Retinal pigment epithelial cell (primary cell): ENCODE measurements at regions not wholly inside any gene's neighbourhood (a gene's known extent, or its start where the extent isn't known, plus 50 kb on each side); places are given as distances from the start of the nearest gene placed in this dataset.

Source experiments
- DNase-seq: peaks from one replicate; pipeline ENCODE4 v3.0.0-alpha.2; 2010; ENCODE audit warnings: low read depth
- H3K4me3 ChIP-seq: 2 replicates; pipeline ENCODE4 v1.5.1; 2011; ENCODE audit warnings: mild to moderate bottlenecking, low read length, control low read depth, moderate library complexity
- TF ChIP-seq, protein P1 (sequence below): conservative IDR thresholded peaks from 2 replicates; pipeline ENCODE4 v1.5.1; 2011; ENCODE audit warnings: low read depth, low read length, control low read depth, inconsistent platforms

DNA sequence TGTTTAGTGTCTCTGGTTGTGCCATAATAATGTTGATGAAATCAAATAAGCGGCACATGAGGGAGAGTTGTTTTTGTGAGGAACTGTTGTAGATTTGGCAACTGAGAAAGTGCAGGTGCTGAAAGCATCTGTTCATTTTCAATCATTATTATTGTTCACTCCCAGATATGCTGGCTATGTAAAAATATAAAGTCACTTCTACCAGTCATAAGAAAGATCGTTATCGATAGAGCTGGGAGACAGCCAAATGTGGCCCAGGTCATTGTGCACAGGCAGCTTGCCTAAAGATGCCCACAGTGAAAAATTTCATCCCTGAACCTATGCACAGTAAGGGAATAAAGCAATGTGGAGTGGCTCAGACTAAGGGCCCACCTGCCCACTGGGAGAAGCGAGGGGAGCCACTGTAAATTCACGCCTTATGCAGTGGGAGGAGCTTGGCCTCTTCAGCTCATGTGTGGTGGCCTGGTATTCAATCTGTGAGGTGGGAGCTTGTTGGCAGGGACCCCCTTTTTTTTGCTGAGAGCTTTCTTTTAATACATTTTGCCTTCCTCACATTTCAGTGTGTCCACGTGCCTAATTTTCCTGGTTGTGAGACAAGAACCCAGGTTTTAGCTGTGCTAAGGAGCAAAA lies 1490.8 kb upstream of the TMEM132C start:
- TF ChIP-seq, protein P1, sequence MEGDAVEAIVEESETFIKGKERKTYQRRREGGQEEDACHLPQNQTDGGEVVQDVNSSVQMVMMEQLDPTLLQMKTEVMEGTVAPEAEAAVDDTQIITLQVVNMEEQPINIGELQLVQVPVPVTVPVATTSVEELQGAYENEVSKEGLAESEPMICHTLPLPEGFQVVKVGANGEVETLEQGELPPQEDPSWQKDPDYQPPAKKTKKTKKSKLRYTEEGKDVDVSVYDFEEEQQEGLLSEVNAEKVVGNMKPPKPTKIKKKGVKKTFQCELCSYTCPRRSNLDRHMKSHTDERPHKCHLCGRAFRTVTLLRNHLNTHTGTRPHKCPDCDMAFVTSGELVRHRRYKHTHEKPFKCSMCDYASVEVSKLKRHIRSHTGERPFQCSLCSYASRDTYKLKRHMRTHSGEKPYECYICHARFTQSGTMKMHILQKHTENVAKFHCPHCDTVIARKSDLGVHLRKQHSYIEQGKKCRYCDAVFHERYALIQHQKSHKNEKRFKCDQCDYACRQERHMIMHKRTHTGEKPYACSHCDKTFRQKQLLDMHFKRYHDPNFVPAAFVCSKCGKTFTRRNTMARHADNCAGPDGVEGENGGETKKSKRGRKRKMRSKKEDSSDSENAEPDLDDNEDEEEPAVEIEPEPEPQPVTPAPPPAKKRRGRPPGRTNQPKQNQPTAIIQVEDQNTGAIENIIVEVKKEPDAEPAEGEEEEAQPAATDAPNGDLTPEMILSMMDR: no peak
- no peak overlapping the region for H3K4me3 ChIP-seq
- DNase-seq: no peak

DNA sequence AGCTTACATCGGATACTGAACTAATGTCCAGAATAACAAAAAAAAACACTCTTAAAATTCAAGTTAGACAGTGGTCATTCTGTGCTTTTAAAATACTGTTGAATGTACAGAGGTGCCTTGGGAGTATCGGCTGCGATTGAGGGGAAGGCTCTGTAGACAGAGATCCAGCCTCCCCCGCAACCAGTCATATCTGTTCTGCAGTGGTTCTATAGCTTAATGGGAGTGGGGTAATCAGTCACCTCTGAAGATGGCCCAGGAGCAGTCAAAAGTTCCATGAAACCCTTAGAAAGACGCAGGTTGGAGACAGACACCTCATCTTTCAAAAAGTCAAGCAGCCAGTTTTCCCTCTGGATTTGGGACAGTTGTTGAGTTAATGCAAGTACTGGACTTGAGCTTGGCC lies 1486.6 kb upstream of the TMEM132C start:
- H3K4me3 ChIP-seq: no peak overlapping the region
- TF ChIP-seq, protein P1: no peak
- DNase-seq: no peak

DNA sequence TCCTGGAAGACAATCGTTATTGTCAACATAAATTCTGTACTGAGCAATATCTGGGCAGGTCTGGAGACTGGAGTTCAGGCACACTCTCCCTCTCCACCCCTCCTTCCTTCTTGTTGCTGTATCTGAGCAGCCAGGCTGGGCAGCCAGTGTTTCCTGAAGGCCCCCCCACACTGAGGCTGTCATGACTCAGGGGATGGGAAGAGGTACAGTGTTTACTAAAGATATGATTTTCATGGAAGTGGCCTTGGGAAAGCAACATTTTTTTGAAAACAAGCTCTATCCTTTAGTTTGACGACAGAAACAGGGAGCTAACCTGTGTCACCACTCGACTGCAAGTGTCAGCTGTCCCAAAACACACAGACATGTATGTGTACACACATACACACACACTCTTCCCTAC lies 1485.4 kb upstream of the TMEM132C start:
- TF ChIP-seq, protein P1: no peak
- no peak overlapping the region for H3K4me3 ChIP-seq
- DNase-seq: no peak

DNA sequence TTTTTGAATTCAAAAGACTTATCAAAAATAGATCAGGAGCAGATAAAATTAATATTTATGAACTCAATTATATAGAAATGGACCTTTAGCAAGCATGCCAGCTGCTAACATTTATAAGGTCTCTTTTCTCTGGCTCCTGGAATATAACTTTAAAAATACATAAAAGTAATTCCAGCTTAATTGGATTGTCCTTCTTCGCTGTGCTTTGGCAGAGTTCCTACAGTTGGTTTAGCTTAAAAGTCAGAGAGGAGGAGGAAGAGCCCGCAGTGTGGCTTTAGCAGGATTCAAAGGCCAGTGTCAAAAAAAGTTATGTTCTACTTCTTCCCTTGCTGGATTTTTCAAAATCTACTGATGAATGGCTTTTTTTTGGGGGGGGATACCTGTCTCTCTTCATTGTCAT lies 1484.9 kb upstream of the TMEM132C start:
- TF ChIP-seq, protein P1: no peak
- DNase-seq: no peak
- H3K4me3 ChIP-seq: no peak overlapping the region

DNA sequence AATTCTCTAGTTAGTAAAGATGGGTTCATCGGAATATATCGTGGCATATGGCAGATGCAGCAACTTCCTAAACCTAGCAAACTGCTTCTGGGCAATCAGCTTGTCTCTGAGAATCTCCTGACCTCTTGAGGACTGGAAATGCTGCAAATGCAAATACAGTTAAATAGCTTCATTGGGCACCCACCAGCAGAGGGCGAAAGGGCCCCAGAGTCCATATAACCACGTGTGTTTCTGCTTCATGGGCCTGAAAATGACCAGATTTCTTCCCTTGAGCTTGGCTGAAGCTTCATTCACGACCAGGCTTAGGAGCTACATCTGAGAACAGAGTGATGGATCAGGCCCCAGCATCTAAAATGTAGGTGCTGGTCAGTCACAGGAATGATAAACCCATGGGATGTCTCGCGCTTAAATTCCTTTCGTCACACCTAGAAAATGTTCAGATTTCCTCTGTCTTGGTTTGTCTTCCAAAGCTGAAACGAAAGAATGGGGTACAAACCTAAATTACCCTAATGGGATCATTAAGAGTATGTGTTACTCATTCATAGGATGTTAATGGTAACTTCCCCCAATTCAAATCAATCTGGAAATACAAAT lies 1482.5 kb upstream of the TMEM132C start:
- no peak overlapping the region for H3K4me3 ChIP-seq
- TF ChIP-seq, protein P1: peak; percentile 38
- DNase-seq: no peak

DNA sequence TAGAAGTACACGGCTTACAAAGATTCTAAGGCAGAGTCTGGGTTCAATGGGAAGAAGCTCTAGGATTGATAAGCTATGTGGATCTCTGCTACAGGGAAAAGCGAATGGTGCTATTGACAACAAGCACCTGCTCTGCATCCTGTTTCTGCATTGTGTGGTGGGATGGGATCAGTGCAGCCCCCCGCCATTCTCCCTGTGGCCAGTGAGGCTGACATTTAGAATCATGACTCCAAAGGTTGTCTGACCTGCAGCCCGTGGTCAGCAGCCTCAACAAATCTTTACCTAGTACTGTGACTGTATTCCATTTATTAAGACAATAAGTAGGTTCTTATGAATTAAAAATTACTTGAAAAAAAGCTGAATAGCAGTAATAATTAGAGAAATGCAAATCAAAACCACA lies 1477.0 kb upstream of the TMEM132C start:
- TF ChIP-seq, protein P1: no peak
- DNase-seq: no peak
- H3K4me3 ChIP-seq: no peak overlapping the region

DNA sequence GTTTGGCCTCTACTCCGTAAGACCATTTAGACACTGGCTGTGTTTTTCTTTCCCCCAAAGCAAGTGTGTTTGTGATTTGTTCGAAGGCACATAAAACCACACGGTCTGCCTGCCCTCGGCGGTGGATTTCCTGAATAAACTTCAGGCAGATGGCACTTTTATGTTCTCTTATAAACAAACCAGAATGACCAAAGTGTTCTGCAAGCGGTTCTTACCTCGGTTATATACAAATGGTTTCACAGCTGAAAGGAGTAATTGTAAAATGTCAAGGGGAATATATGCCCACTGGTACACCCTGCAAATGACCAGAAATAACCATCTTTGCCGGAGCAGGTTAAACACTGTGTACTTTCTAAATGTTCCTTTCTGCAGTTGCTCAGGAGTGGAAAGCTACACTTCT lies 1475.8 kb upstream of the TMEM132C start:
- no peak overlapping the region for H3K4me3 ChIP-seq
- TF ChIP-seq, protein P1: no peak
- no peak for DNase-seq
